T-helper 17 cell (primary cell): ENCODE measurements at regions not wholly inside any gene's neighbourhood (a gene's known extent, or its start where the extent isn't known, plus 50 kb on each side); places are given as distances from the start of the nearest gene placed in this dataset.

Experiments
- ATAC-seq: fragments of 150-1000 bp; cut with Tn5 transposase; 2 replicates; pipeline ENCODE4 v1.10.0; 2021; ENCODE audit warnings: mild to moderate bottlenecking, moderate library complexity
- DNase-seq, 3 donors: peaks; one replicate each; pipeline versions ENCODE4 v3.0.0 to v3.0.0-alpha.2; 2020 to 2021
- H3K9me3 ChIP-seq: one replicate; pipeline ENCODE4 v1.7.0; 2013; ENCODE audit warnings: low read length, mild to moderate bottlenecking; ENCODE audit not compliant: control insufficient read depth, poor library complexity, severe bottlenecking
- H3K27ac Mint-ChIP-seq: one replicate; pipeline ENCODE4 v1.8.0; 2022; ENCODE audit warnings: mild to moderate bottlenecking, moderate library complexity, mixed read lengths
- H3K27me3 Mint-ChIP-seq: one replicate; pipeline ENCODE4 v1.8.0; 2022; ENCODE audit warnings: mixed read lengths
- H3K36me3 Mint-ChIP-seq: one replicate; pipeline ENCODE4 v1.8.0; 2022; ENCODE audit warnings: low read depth, mixed read lengths
- H3K4me1 Mint-ChIP-seq: one replicate; pipeline ENCODE4 v1.8.0; 2022; ENCODE audit warnings: mild to moderate bottlenecking, mixed read lengths
- H3K4me3 Mint-ChIP-seq: one replicate; pipeline ENCODE4 v1.8.0; 2022; ENCODE audit warnings: mild to moderate bottlenecking, moderate library complexity, mixed read lengths

- H3K4me1 Mint-ChIP-seq, result peaks cover 9% of the 10 kb centered on the region
- DNase-seq (no peak), ATAC-seq (no peak)
- no peaks in the 10 kb centered on the region for H3K9me3 ChIP-seq
- H3K27me3 Mint-ChIP-seq, result peaks cover 9% of the 10 kb centered on the region
- H3K4me3 Mint-ChIP-seq, result no peak overlapping the region
- H3K36me3 Mint-ChIP-seq, result no peaks in the 10 kb centered on the region
- no peak overlapping the region for H3K27ac Mint-ChIP-seq
Observed at GRCh38 chr15:66900586-66901310, 164.7 kb upstream of the SMAD3 start.

GRCh38 chr15:66901336-66902100, 163.9 kb upstream of the SMAD3 start:
- Mint-ChIP-seq H3K4me1 (peaks cover 9% of the 10 kb centered on the region), H3K27ac (no peak overlapping the region), H3K4me3 (no peak overlapping the region), H3K27me3 (peaks cover 12% of the 10 kb centered on the region), H3K36me3 (no peaks in the 10 kb centered on the region)
- DNase-seq, result no peak
- H3K9me3 ChIP-seq, result no peaks in the 10 kb centered on the region
- no peak for ATAC-seq

- Mint-ChIP-seq H3K27me3 (peaks cover 32% of the 10 kb centered on the region), H3K27ac (no peak overlapping the region), H3K4me3 (no peak overlapping the region), H3K4me1 (peaks cover 8% of the 10 kb centered on the region), H3K36me3 (no peaks in the 10 kb centered on the region)
- DNase-seq (no peak), ATAC-seq (no peak)
- no peaks in the 10 kb centered on the region for H3K9me3 ChIP-seq
Observed at GRCh38 chr15:66905185-66905584, 160.2 kb upstream of the SMAD3 start.

- Mint-ChIP-seq H3K27me3 (peaks cover 32% of the 10 kb centered on the region), H3K4me3 (no peak overlapping the region), H3K36me3 (no peaks in the 10 kb centered on the region), H3K27ac (no peak overlapping the region), H3K4me1 (peaks cover 8% of the 10 kb centered on the region)
- ATAC-seq (no peak), DNase-seq (no peak)
- H3K9me3 ChIP-seq, result no peaks in the 10 kb centered on the region
Observed at GRCh38 chr15:66905954-66906353, 159.4 kb upstream of the SMAD3 start.

GRCh38 chr15:66906668-66907614, 158.5 kb upstream of the SMAD3 start:
- H3K4me1 Mint-ChIP-seq, result peaks cover 9% of the 10 kb centered on the region

GRCh38 chr15:66907826-66908743, 157.3 kb upstream of the SMAD3 start:
- Mint-ChIP-seq H3K4me1 (peaks cover 12% of the 10 kb centered on the region), H3K4me3 (no peak overlapping the region), H3K27ac (no peak overlapping the region), H3K27me3 (peaks cover 32% of the 10 kb centered on the region), H3K36me3 (no peaks in the 10 kb centered on the region)
- DNase-seq (no peak), ATAC-seq (no peak)
- no peaks in the 10 kb centered on the region for H3K9me3 ChIP-seq

More at GRCh38 chr15:66906668-66907614, 158.5 kb upstream of the SMAD3 start:
- H3K27ac Mint-ChIP-seq, result no peak overlapping the region
- H3K9me3 ChIP-seq, result no peaks in the 10 kb centered on the region
- ATAC-seq (no peak), DNase-seq (no peak)
- H3K4me3 Mint-ChIP-seq, result no peak overlapping the region
- no peaks in the 10 kb centered on the region for H3K36me3 Mint-ChIP-seq
- peaks cover 32% of the 10 kb centered on the region for H3K27me3 Mint-ChIP-seq

GRCh38 chr15:66908744-66909095, 156.7 kb upstream of the SMAD3 start:
- no peaks in the 10 kb centered on the region for H3K9me3 ChIP-seq
- peaks cover 12% of the 10 kb centered on the region for H3K4me1 Mint-ChIP-seq
- DNase-seq (no peak), ATAC-seq (no peak)
- H3K27ac Mint-ChIP-seq, result no peak overlapping the region
- H3K4me3 Mint-ChIP-seq, result no peak overlapping the region
- peaks cover 32% of the 10 kb centered on the region for H3K27me3 Mint-ChIP-seq
- H3K36me3 Mint-ChIP-seq, result no peaks in the 10 kb centered on the region

- H3K9me3 ChIP-seq, result no peaks in the 10 kb centered on the region
- Mint-ChIP-seq H3K36me3 (no peaks in the 10 kb centered on the region), H3K4me1 (peaks cover 10% of the 10 kb centered on the region), H3K4me3 (no peak overlapping the region), H3K27me3 (peaks cover 36% of the 10 kb centered on the region), H3K27ac (no peak overlapping the region)
- DNase-seq (no peak), ATAC-seq (no peak)
Observed at GRCh38 chr15:66909381-66909890, 156.0 kb upstream of the SMAD3 start.

- Mint-ChIP-seq H3K4me3 (no peak overlapping the region), H3K36me3 (no peaks in the 10 kb centered on the region), H3K27me3 (peaks cover 53% of the 10 kb centered on the region), H3K4me1 (peaks cover 13% of the 10 kb centered on the region), H3K27ac (no peak overlapping the region)
- ATAC-seq, result no peak
- H3K9me3 ChIP-seq, result no peaks in the 10 kb centered on the region
- DNase-seq, result no peak
Observed at GRCh38 chr15:66911131-66911700, 154.2 kb upstream of the SMAD3 start.

- Mint-ChIP-seq H3K27me3 (peaks cover 46% of the 10 kb centered on the region), H3K36me3 (no peaks in the 10 kb centered on the region), H3K4me3 (no peak overlapping the region), H3K4me1 (peaks cover 13% of the 10 kb centered on the region), H3K27ac (no peak overlapping the region)
- DNase-seq (no peak), ATAC-seq (peak; percentile 92)
- H3K9me3 ChIP-seq, result no peaks in the 10 kb centered on the region
Observed at GRCh38 chr15:66912001-66912400, 153.4 kb upstream of the SMAD3 start.

GRCh38 chr15:66912441-66912840, 153.0 kb upstream of the SMAD3 start:
- Mint-ChIP-seq H3K36me3 (no peaks in the 10 kb centered on the region), H3K4me3 (no peak overlapping the region), H3K27me3 (peaks cover 43% of the 10 kb centered on the region), H3K4me1 (peaks cover 13% of the 10 kb centered on the region), H3K27ac (no peak overlapping the region)
- DNase-seq (no peak), ATAC-seq (peak; percentile 17)
- no peaks in the 10 kb centered on the region for H3K9me3 ChIP-seq

GRCh38 chr15:66917904-66918448, 147.4 kb upstream of the SMAD3 start:
- no peaks in the 10 kb centered on the region for H3K36me3 Mint-ChIP-seq
- ATAC-seq (no peak), DNase-seq (no peak)
- H3K27ac Mint-ChIP-seq, result no peak overlapping the region
- no peak overlapping the region for H3K4me3 Mint-ChIP-seq
- H3K9me3 ChIP-seq, result peaks cover 3% of the 10 kb centered on the region
- peaks cover 3% of the 10 kb centered on the region for H3K4me1 Mint-ChIP-seq
- H3K27me3 Mint-ChIP-seq, result peaks cover 36% of the 10 kb centered on the region
